Immature natural killer cell (primary cell): ENCODE measurements at regions not wholly inside any gene's neighbourhood (a gene's known extent, or its start where the extent isn't known, plus 50 kb on each side); places are given as distances from the start of the nearest gene placed in this dataset.

Source experiments
- DNase-seq, 3 donors: peaks; one replicate each; pipeline ENCODE4 v3.0.0; 2022; ENCODE audit warnings: mixed read lengths in 1 of 3
- H3K27ac Mint-ChIP-seq, 6 donors: one replicate each; pipeline ENCODE4 v1.8.0; 2020; ENCODE audit warnings: mixed read lengths in 6 of 6, mild to moderate bottlenecking in 5 of 6, inconsistent platforms in 4 of 6, moderate library complexity in 3 of 6
- H3K27me3 Mint-ChIP-seq, 3 donors: one replicate each; pipeline ENCODE4 v1.8.0; 2020 to 2021; ENCODE audit warnings: low read depth in 3 of 3, mild to moderate bottlenecking in 3 of 3, mixed read lengths in 3 of 3, moderate library complexity in 3 of 3, inconsistent platforms in 1 of 3
- H3K36me3 Mint-ChIP-seq, 3 donors: one replicate each; pipeline ENCODE4 v1.8.0; 2020; ENCODE audit warnings: mixed read lengths in 3 of 3, inconsistent platforms in 2 of 3, mild to moderate bottlenecking in 2 of 3
- H3K4me1 Mint-ChIP-seq, 2 donors: one replicate each; pipeline ENCODE4 v1.8.0; 2020; ENCODE audit warnings: inconsistent platforms in 2 of 2, mild to moderate bottlenecking in 2 of 2, mixed read lengths in 2 of 2, moderate library complexity in 1 of 2
- H3K4me3 Mint-ChIP-seq, 5 donors: one replicate each; pipeline ENCODE4 v1.8.0; 2020; ENCODE audit warnings: mild to moderate bottlenecking in 5 of 5, mixed read lengths in 5 of 5, inconsistent platforms in 3 of 5, moderate library complexity in 3 of 5
- H3K9me3 Mint-ChIP-seq, 6 donors: one replicate each; pipeline ENCODE4 v1.8.0; 2020; ENCODE audit warnings: mild to moderate bottlenecking in 6 of 6, mixed read lengths in 6 of 6, inconsistent platforms in 4 of 6, moderate library complexity in 3 of 6

GRCh38 chr16:72284042-72284789 is 112.3 kb upstream of the PMFBP1 start:
- H3K9me3 Mint-ChIP-seq = no peaks in the 10 kb centered on the region

GRCh38 chr16:72282362-72282761 is 110.4 kb upstream of the PMFBP1 start:
- Mint-ChIP-seq H3K4me1 (no peaks in the 10 kb centered on the region), H3K4me3 (no peak overlapping the region)

More at GRCh38 chr16:72284042-72284789, 112.3 kb upstream of the PMFBP1 start:
- Mint-ChIP-seq H3K27me3 (no peaks in the 10 kb centered on the region), H3K27ac (peak overlapping the region in 1 of 6 donors; percentile 30), H3K4me1 (no peaks in the 10 kb centered on the region), H3K36me3 (peaks cover 0 to 4% (median 0%) of the 10 kb centered on the region in 3 donors), H3K4me3 (no peak overlapping the region)
- DNase-seq = no peak

DNA sequence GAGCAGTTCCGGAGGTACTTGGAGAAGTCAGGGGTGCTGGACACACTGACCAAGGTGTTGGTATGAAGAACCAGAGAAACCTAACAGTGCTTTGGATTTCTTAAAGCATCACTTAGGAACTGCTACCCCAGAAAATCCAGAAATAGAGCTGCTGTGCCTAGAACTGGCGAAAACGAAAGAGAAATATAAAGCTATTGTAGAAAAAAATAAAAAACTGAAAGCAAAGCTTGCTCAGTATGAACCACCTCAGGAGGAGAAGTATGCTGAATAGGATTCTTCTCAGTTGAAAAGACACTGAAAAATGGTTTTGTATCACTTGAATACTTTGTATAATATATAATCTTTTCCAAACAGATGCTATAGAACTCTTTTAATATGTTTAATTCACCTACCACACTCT is 106.3 kb upstream of the PMFBP1 start:
- Mint-ChIP-seq H3K27me3 (no peaks in the 10 kb centered on the region), H3K36me3 (no peaks in the 10 kb centered on the region), H3K27ac (no peak overlapping the region), H3K9me3 (peaks cover 0 to 2% (median 0%) of the 10 kb centered on the region in 6 donors), H3K4me3 (no peak overlapping the region), H3K4me1 (no peaks in the 10 kb centered on the region)
- DNase-seq = no peak

More at GRCh38 chr16:72282362-72282761, 110.4 kb upstream of the PMFBP1 start:
- no peaks in the 10 kb centered on the region for H3K27me3 Mint-ChIP-seq
- H3K36me3 Mint-ChIP-seq = peaks cover 0 to 4% (median 0%) of the 10 kb centered on the region in 3 donors
- H3K27ac Mint-ChIP-seq = no peak overlapping the region
- DNase-seq = no peak
- H3K9me3 Mint-ChIP-seq = no peaks in the 10 kb centered on the region

DNA sequence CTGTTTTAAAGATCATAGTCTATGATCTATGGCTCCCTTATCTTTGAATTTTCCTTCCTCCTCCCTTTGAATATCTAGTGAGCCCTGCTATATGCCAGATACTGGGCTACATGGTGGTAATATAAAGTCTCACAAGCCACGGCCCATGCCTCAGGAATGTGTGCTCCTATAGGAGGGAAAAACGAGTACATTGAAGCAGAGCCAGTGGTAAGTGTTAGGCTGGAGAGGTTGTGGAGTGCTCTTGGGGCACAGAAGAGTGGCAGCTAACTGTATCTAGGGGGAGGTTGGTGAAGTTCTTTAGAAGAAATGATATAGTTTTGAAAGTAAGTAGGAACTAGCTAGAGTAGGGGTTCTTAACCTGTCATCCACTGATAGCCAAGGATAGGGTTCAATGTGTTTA is 105.8 kb upstream of the PMFBP1 start:
- no peaks in the 10 kb centered on the region for H3K27me3 Mint-ChIP-seq
- H3K4me1 Mint-ChIP-seq = no peaks in the 10 kb centered on the region
- no peak overlapping the region for H3K27ac Mint-ChIP-seq
- DNase-seq = no peak
- no peak overlapping the region for H3K4me3 Mint-ChIP-seq
- H3K36me3 Mint-ChIP-seq = no peaks in the 10 kb centered on the region
- peaks cover 0 to 2% (median 0%) of the 10 kb centered on the region in 6 donors for H3K9me3 Mint-ChIP-seq

DNA sequence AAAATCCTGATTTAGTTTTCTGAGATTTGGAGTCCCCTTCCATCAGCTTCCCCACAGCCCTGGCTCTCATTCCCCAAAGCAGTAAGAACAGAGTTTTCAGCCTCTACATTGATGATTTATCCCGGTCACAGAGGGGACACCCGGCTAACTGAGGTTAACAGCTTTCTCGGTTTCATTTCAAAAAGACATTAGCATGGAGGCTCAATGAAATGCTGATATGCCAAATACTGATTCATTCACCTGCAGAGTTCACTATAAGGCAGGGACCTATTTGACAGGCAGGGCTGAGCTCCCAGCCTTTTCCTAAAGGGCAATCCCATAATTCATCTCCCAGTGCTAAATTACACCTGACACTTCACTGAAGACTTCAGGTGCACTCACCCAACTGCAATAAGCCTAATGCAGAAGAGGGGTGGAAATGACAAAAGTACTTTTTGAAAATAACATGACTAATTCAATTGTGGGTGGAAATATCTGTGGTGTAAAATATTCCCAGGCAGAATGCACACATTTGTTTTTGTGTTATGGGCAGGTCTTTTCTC is 99.8 kb upstream of the PMFBP1 start:
- no peaks in the 10 kb centered on the region for H3K27me3 Mint-ChIP-seq
- H3K27ac Mint-ChIP-seq = no peak overlapping the region

DNA sequence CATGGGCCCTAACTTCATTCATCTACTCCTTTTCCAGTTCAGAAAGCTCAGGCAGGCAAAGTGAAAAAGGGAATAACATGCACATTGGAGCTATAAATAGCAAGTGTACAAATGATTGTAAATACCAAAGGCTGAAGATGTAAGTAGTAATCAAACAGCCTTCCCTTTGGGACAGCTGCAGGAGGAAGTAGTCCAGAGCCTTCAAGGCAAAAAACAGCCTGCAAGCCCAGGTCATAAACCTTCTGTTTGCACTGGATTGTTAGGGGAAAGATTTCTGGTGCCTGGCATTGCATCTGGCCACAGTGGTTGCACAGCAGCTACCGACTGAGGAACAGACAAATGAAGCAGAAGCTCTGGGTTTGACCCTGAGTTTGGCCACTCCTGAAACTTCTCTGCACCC is 98.6 kb upstream of the PMFBP1 start:
- H3K4me1 Mint-ChIP-seq = no peaks in the 10 kb centered on the region
- no peaks in the 10 kb centered on the region for H3K27me3 Mint-ChIP-seq
- no peak overlapping the region for H3K4me3 Mint-ChIP-seq
- no peak overlapping the region for H3K27ac Mint-ChIP-seq
- peaks cover 0 to 10% (median 0%) of the 10 kb centered on the region in 3 donors for H3K36me3 Mint-ChIP-seq
- no peaks in the 10 kb centered on the region for H3K9me3 Mint-ChIP-seq
- DNase-seq = no peak

More for the DNA sequence above, 99.8 kb upstream of the PMFBP1 start:
- DNase-seq = no peak
- Mint-ChIP-seq H3K4me3 (no peak overlapping the region), H3K4me1 (no peaks in the 10 kb centered on the region), H3K36me3 (peaks cover 0 to 10% (median 0%) of the 10 kb centered on the region in 3 donors), H3K9me3 (peaks cover 0 to 2% (median 0%) of the 10 kb centered on the region in 6 donors)

GRCh38 chr16:72266836-72267235 is 94.9 kb upstream of the PMFBP1 start:
- DNase-seq = no peak
- Mint-ChIP-seq H3K4me1 (no peaks in the 10 kb centered on the region), H3K9me3 (no peaks in the 10 kb centered on the region), H3K4me3 (no peak overlapping the region), H3K36me3 (peaks cover 0 to 10% (median 0%) of the 10 kb centered on the region in 3 donors), H3K27ac (no peak overlapping the region), H3K27me3 (no peaks in the 10 kb centered on the region)

DNA sequence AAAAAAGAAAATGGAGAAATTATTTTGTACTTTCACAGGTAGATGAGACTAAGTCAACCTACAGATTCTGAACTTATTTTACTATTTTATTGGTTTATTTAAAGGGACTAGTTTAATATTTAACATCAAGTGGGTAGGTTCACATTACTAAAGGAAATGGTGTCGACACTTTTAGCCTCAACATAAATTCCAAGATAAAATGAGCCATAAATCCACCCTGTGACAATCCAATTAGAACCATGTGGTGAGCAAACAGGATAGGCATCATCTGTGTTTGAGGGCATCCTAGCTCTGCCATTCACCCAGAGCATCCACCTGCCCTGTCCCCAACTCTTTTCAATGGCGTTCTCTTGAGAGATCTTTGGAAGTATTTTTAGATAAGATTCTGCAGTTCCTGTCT is 92.8 kb upstream of the PMFBP1 start:
- peaks cover 0 to 9% (median 0%) of the 10 kb centered on the region in 3 donors for H3K36me3 Mint-ChIP-seq
- H3K27me3 Mint-ChIP-seq = no peaks in the 10 kb centered on the region
- no peak overlapping the region for H3K4me3 Mint-ChIP-seq
- H3K9me3 Mint-ChIP-seq = no peaks in the 10 kb centered on the region
- H3K27ac Mint-ChIP-seq = no peak overlapping the region
- H3K4me1 Mint-ChIP-seq = no peaks in the 10 kb centered on the region
- no peak for DNase-seq

GRCh38 chr16:72262711-72263110 is 90.8 kb upstream of the PMFBP1 start:
- H3K4me1 Mint-ChIP-seq = no peaks in the 10 kb centered on the region
- no peak for DNase-seq
- no peaks in the 10 kb centered on the region for H3K9me3 Mint-ChIP-seq
- H3K36me3 Mint-ChIP-seq = no peaks in the 10 kb centered on the region
- peaks cover 0 to 3% (median 0%) of the 10 kb centered on the region in 3 donors for H3K27me3 Mint-ChIP-seq
- no peak overlapping the region for H3K27ac Mint-ChIP-seq
- no peak overlapping the region for H3K4me3 Mint-ChIP-seq

DNA sequence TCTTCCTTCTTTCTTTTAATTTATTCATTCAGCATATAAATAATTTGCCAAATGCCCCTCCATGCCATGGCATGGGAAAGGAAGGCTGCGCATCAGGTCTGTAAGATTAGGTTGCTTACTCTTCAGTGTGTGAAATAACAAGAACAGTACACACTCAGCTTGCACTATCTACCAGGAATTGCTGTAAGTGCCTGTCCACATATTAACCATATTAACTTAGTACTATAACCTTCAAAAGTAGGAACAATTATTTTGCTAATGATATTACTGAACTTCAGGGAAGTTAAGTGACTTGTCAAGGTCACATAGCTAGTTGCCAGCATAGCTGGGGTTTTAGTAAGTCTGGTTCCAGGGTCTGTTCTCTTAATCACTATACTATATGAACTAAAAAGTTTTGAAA is 89.2 kb upstream of the PMFBP1 start:
- H3K4me3 Mint-ChIP-seq = no peak overlapping the region
- H3K27ac Mint-ChIP-seq = no peak overlapping the region
- H3K4me1 Mint-ChIP-seq = no peaks in the 10 kb centered on the region
- DNase-seq = no peak
- no peaks in the 10 kb centered on the region for H3K9me3 Mint-ChIP-seq
- peaks cover 0 to 3% (median 0%) of the 10 kb centered on the region in 3 donors for H3K27me3 Mint-ChIP-seq
- H3K36me3 Mint-ChIP-seq = no peaks in the 10 kb centered on the region

- Mint-ChIP-seq H3K9me3 (no peaks in the 10 kb centered on the region), H3K4me3 (no peak overlapping the region), H3K36me3 (no peaks in the 10 kb centered on the region), H3K4me1 (no peaks in the 10 kb centered on the region), H3K27me3 (peaks cover 0 to 3% (median 0%) of the 10 kb centered on the region in 3 donors), H3K27ac (no peak overlapping the region)
- DNase-seq = no peak
Measured at GRCh38 chr16:72256398-72257066, 84.6 kb upstream of the PMFBP1 start.

DNA sequence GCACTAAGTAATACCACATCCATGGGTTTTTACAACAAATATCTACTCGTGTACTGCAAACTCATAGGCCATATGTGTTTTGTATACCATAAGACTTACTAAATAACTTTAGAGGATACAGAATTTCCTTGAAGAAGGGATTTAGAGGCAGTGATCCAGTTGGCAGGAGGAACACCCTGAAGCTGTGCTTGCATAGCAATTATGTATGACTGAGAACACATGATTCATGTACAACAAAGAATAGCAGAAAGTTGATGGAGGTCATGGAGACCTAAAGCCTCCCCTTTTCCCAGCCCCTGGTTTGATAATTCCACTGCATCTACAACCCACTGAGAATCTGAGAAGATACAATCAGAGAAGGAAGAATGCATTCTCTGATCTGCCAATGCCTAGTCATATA is 83.8 kb upstream of the PMFBP1 start:
- Mint-ChIP-seq H3K4me3 (no peak overlapping the region), H3K9me3 (no peaks in the 10 kb centered on the region), H3K27ac (no peak overlapping the region), H3K27me3 (peaks cover 0 to 3% (median 0%) of the 10 kb centered on the region in 3 donors), H3K36me3 (no peaks in the 10 kb centered on the region), H3K4me1 (no peaks in the 10 kb centered on the region)
- DNase-seq = no peak

DNA sequence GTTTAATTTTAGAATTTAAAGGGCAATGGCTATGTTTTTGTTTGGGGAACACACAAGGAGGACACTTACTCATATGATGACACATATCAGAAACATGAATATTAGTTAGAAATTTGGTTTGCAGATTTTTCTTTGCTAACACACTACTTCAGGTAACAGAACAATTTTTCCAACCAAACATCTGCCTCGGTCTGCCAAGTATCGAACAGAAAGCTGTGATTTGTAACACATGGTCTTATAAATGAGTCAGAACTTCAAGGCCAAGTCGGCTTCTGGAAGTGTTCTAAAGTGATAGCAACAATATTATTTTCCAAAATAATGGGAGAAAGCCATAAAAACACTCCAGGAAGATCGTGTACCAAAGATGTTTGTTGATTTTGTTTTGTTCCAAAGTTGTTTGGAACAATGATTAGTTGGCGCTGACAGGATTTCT is 75.9 kb upstream of the PMFBP1 start:
- H3K27ac Mint-ChIP-seq = no peak overlapping the region
- H3K4me3 Mint-ChIP-seq = no peak overlapping the region
- no peaks in the 10 kb centered on the region for H3K9me3 Mint-ChIP-seq
- no peaks in the 10 kb centered on the region for H3K27me3 Mint-ChIP-seq
- H3K4me1 Mint-ChIP-seq = no peaks in the 10 kb centered on the region
- no peaks in the 10 kb centered on the region for H3K36me3 Mint-ChIP-seq
- no peak for DNase-seq

GRCh38 chr16:72246423-72246822 is 74.5 kb upstream of the PMFBP1 start:
- Mint-ChIP-seq H3K27ac (no peak overlapping the region), H3K4me1 (no peaks in the 10 kb centered on the region), H3K9me3 (no peaks in the 10 kb centered on the region), H3K27me3 (no peaks in the 10 kb centered on the region), H3K36me3 (no peaks in the 10 kb centered on the region), H3K4me3 (no peak overlapping the region)
- no peak for DNase-seq
